H9 (cell line): ENCODE measurements at regions not wholly inside any gene's neighbourhood (a gene's known extent, or its start where the extent isn't known, plus 50 kb on each side); places are given as distances from the start of the nearest gene placed in this dataset.

ENCODE experiments used
- DNase-seq: peaks from one replicate; pipeline ENCODE4 v3.0.0-alpha.2; 2017
- H2AFZ ChIP-seq: one replicate; pipeline ENCODE4 v1.6.1; 2013; ENCODE audit warnings: mild to moderate bottlenecking, low read length, control low read depth, moderate library complexity
- H2AK5ac ChIP-seq: 2 replicates; pipeline ENCODE4 v1.6.1; 2013; ENCODE audit warnings: low read length, control low read depth, mixed read lengths; ENCODE audit not compliant: insufficient read length
- H2BK120ac ChIP-seq: one replicate; pipeline ENCODE4 v1.6.1; 2013; ENCODE audit warnings: low read depth, mild to moderate bottlenecking, low read length, control low read depth, inconsistent platforms; ENCODE audit not compliant: poor library complexity, severe bottlenecking
- H2BK12ac ChIP-seq: 2 replicates; pipeline ENCODE4 v1.6.1; 2013; ENCODE audit warnings: low read length, control low read depth, mixed read lengths, low read depth; ENCODE audit not compliant: insufficient read length
- H2BK15ac ChIP-seq: 2 replicates; pipeline ENCODE4 v1.6.1; 2013; ENCODE audit warnings: low read depth, low read length, control low read depth
- H2BK20ac ChIP-seq: one replicate; pipeline ENCODE4 v1.6.1; 2013; ENCODE audit warnings: low read depth, mild to moderate bottlenecking, low read length, control low read depth, inconsistent platforms; ENCODE audit not compliant: poor library complexity, severe bottlenecking
- H2BK5ac ChIP-seq: 2 replicates; pipeline ENCODE4 v1.6.1; 2013; ENCODE audit warnings: low read length, control low read depth, mixed read lengths; ENCODE audit not compliant: insufficient read length
- H3K14ac ChIP-seq: 2 replicates; pipeline ENCODE4 v1.6.1; 2013; ENCODE audit warnings: low read length, control low read depth; ENCODE audit not compliant: insufficient read depth
- H3K18ac ChIP-seq: 2 replicates; pipeline ENCODE4 v1.6.1; 2013; ENCODE audit warnings: low read depth, mild to moderate bottlenecking, mixed read lengths, low read length, control low read depth; ENCODE audit not compliant: insufficient read length
- H3K23ac ChIP-seq: 2 replicates; pipeline ENCODE4 v1.6.1; 2013; ENCODE audit warnings: low read length, control low read depth, mixed read lengths, low read depth; ENCODE audit not compliant: insufficient read length
- H3K23me2 ChIP-seq: 2 replicates; pipeline ENCODE4 v1.6.1; 2013; ENCODE audit warnings: low read depth, mild to moderate bottlenecking, mixed read lengths, low read length, control low read depth; ENCODE audit not compliant: insufficient read length, poor library complexity, severe bottlenecking
- H3K27ac ChIP-seq: 2 replicates; pipeline ENCODE4 v1.5.1; 2013; ENCODE audit warnings: low read length, control low read depth, mixed read lengths, low read depth; ENCODE audit not compliant: insufficient read length
- H3K27me3 ChIP-seq: 2 replicates; pipeline ENCODE4 v1.6.1; 2013; ENCODE audit warnings: low read length, control low read depth, inconsistent platforms; ENCODE audit not compliant: insufficient read depth
- H3K4ac ChIP-seq: 2 replicates; pipeline ENCODE4 v1.6.1; 2013; ENCODE audit warnings: low read depth, mild to moderate bottlenecking, control low read depth, inconsistent platforms, low read length, moderate library complexity
- H3K4me1 ChIP-seq: 2 replicates; pipeline ENCODE4 v1.6.1; 2013; ENCODE audit warnings: low read length, control low read depth, inconsistent platforms; ENCODE audit not compliant: insufficient read depth
- H3K4me2 ChIP-seq: 2 replicates; pipeline ENCODE4 v1.6.1; 2013; ENCODE audit warnings: low read length, control low read depth, mixed read lengths; ENCODE audit not compliant: insufficient read length, insufficient read depth
- H3K56ac ChIP-seq: 2 replicates; pipeline ENCODE4 v1.6.1; 2013; ENCODE audit warnings: low read depth, mild to moderate bottlenecking, mixed read lengths, low read length, control low read depth; ENCODE audit not compliant: insufficient read length
- H3K79me1 ChIP-seq: 2 replicates; pipeline ENCODE4 v1.6.1; 2013; ENCODE audit warnings: low read depth, mild to moderate bottlenecking, moderate library complexity, low read length, control low read depth, inconsistent platforms; ENCODE audit not compliant: insufficient read depth, poor library complexity, severe bottlenecking
- H3K79me2 ChIP-seq: 2 replicates; pipeline ENCODE4 v1.6.1; 2013; ENCODE audit warnings: low read length, control low read depth, inconsistent platforms; ENCODE audit not compliant: insufficient read depth
- H3K9ac ChIP-seq: 2 replicates; pipeline ENCODE4 v1.6.1; 2013; ENCODE audit warnings: low read length, control low read depth, mixed read lengths; ENCODE audit not compliant: insufficient read length; ENCODE audit errors: extremely low read depth
- H3K9me3 ChIP-seq: one replicate; pipeline ENCODE4 v1.6.1; 2013; ENCODE audit warnings: low read depth, low read length, inconsistent platforms; ENCODE audit not compliant: control insufficient read depth
- H3T11ph ChIP-seq: one replicate; pipeline ENCODE4 v1.6.1; 2013; ENCODE audit warnings: mild to moderate bottlenecking, low read length, control low read depth, inconsistent platforms
- H4K20me1 ChIP-seq: one replicate; pipeline ENCODE4 v1.6.1; 2013; ENCODE audit not compliant: control insufficient read depth, insufficient read length, insufficient read depth
- H4K5ac ChIP-seq: 2 replicates; pipeline ENCODE4 v1.6.1; 2013; ENCODE audit warnings: low read depth, mild to moderate bottlenecking, mixed read lengths, low read length, control low read depth; ENCODE audit not compliant: insufficient read length
- H4K8ac ChIP-seq: replicated peaks from 2 replicates; pipeline ENCODE4 v1.6.1; 2013; ENCODE audit warnings: low read length, control low read depth, mixed read lengths, low read depth; ENCODE audit not compliant: insufficient read length
- H4K91ac ChIP-seq: 2 replicates; pipeline ENCODE4 v1.6.1; 2013; ENCODE audit warnings: low read depth, mild to moderate bottlenecking, moderate library complexity, mixed read lengths, low read length, control low read depth; ENCODE audit not compliant: insufficient read length
- H3K27ac Mint-ChIP-seq, 3 experiments: 2 replicates in 2 of 3; 3 replicates in 1 of 3; pipeline ENCODE4 v1.8.0; 2020 to 2021; ENCODE audit warnings: mixed read lengths in 3 of 3, mild to moderate bottlenecking in 1 of 3, moderate library complexity in 1 of 3
- H3K27me3 Mint-ChIP-seq: 2 replicates; pipeline ENCODE4 v1.8.0; 2021; ENCODE audit warnings: low read depth, mild to moderate bottlenecking, moderate library complexity, mixed read lengths
- H3K36me3 Mint-ChIP-seq, 3 experiments: 2 replicates in 2 of 3; 3 replicates in 1 of 3; pipeline ENCODE4 v1.8.0; 2020 to 2021; ENCODE audit warnings: low read depth in 3 of 3, mixed read lengths in 3 of 3; ENCODE audit not compliant: insufficient read depth in 1 of 3
- H3K4me1 Mint-ChIP-seq, 2 experiments: 2 replicates each; pipeline ENCODE4 v1.8.0; 2020; ENCODE audit warnings: mixed read lengths in 2 of 2
- H3K4me3 Mint-ChIP-seq, 2 experiments: 2 replicates in 1 of 2; 3 replicates in 1 of 2; pipeline ENCODE4 v1.8.0; 2020 to 2021; ENCODE audit warnings: mild to moderate bottlenecking in 2 of 2, mixed read lengths in 2 of 2, moderate library complexity in 1 of 2
- H3K9me3 Mint-ChIP-seq, 2 experiments: 2 replicates in 1 of 2; 3 replicates in 1 of 2; pipeline ENCODE4 v1.8.0; 2020; ENCODE audit warnings: mild to moderate bottlenecking in 2 of 2, mixed read lengths in 2 of 2, moderate library complexity in 1 of 2
- CTCF ChIP-seq: fragments of 200-600 bp; sonication (generic); conservative IDR thresholded peaks from 3 replicates; pipeline ENCODE4 v1.8.0; 2021; ENCODE audit warnings: antibody characterized with exemption, mild to moderate bottlenecking
- WGBS: extraction: QIAGEN DNeasy Blood & Tissue Kit; methylation state at CpG from one replicate; pipeline ENCODE4 v1.1.7; 2013; ENCODE audit warnings: missing lambda C conversion rate, low lambda C conversion rate, mixed read lengths; ENCODE audit not compliant: insufficient read length; ENCODE audit errors: extremely low coverage; 5-methylcytosine and 5-hydroxymethylcytosine counted together

GRCh38 chr1:10888291-10888690, 91.8 kb upstream of the CASZ1 start:
- no peak overlapping the region for H4K5ac ChIP-seq
- H3K14ac ChIP-seq: no peak overlapping the region
- peak overlapping the region; percentile 60 to 80 for H3K4me3 Mint-ChIP-seq
- no peaks in the 10 kb centered on the region for H3K36me3 Mint-ChIP-seq
- H3K9ac ChIP-seq: no peak overlapping the region
- H2BK15ac ChIP-seq: no peak overlapping the region
- no peak overlapping the region for H2AFZ ChIP-seq
- no peaks in the 10 kb centered on the region for H3K9me3 ChIP-seq
- no peak overlapping the region for H3K18ac ChIP-seq
- no peak overlapping the region for H2BK5ac ChIP-seq
- H3T11ph ChIP-seq: no peak overlapping the region
- no peak overlapping the region for H4K91ac ChIP-seq
- H3K4me2 ChIP-seq: no peak overlapping the region
- no peak overlapping the region for H2AK5ac ChIP-seq
- no peak overlapping the region for H3K4ac ChIP-seq
- H3K27ac ChIP-seq: no peak overlapping the region
- no peak overlapping the region for H3K56ac ChIP-seq
- H2BK12ac ChIP-seq: no peak overlapping the region
- WGBS: no CpG with 5 or more reads among the region's 23 CpGs
- peaks cover 15 to 17% of the 10 kb centered on the region in 2 experiments for H3K4me1 Mint-ChIP-seq
- H2BK120ac ChIP-seq: no peak overlapping the region
- H3K79me1 ChIP-seq: no peaks in the 10 kb centered on the region
- H3K23me2 ChIP-seq: peaks cover 8% of the 10 kb centered on the region
- peaks cover 2% of the 10 kb centered on the region; the same call in 1 of the 2 replicates for H3K27me3 ChIP-seq
- no peak overlapping the region for H4K8ac ChIP-seq
- H3K27ac Mint-ChIP-seq: no peak overlapping the region
- H3K79me2 ChIP-seq: no peaks in the 10 kb centered on the region
- H3K27me3 Mint-ChIP-seq: peaks cover 50% of the 10 kb centered on the region
- peak; percentile 64 for DNase-seq
- no peaks in the 10 kb centered on the region for H4K20me1 ChIP-seq
- peaks cover 0 to 3% of the 10 kb centered on the region in 2 experiments; a peak in 1 of 5 replicates for H3K9me3 Mint-ChIP-seq
- TF ChIP-seq CTCF: peak; percentile 47; the same call in 1 of the 3 replicates
- H3K4me1 ChIP-seq: no peaks in the 10 kb centered on the region
- no peak overlapping the region for H3K23ac ChIP-seq
- H2BK20ac ChIP-seq: no peak overlapping the region
